ENCODE measurements at regions not wholly inside any gene's neighbourhood (a gene's known extent, or its start where the extent isn't known, plus 50 kb on each side); places are given as distances from the start of the nearest gene placed in this dataset.

DNA sequence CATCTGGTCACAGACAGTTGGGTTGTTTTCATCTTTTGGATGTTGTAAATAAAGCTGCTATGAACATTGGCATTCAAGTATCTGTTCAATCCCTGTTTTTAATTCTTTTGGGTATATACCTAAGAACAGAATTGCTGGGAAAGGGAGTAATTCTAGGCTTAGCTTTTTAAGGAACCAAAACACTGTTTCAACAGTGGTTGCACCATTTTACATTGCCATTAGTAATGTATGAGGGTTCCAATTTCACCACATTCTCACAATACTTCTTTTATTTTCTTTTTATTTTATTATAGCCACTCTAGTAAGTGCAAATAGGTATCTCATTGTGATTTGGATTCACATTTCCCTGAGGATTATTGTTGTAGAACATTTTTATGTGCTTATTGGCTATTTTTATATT, 108.9 kb upstream of the GLS start:
- peaks cover 21% of the 10 kb centered on the region for H3K9me3 Mint-ChIP-seq
- H3K27me3 Mint-ChIP-seq (ENCODE audit: low read depth), result no peaks in the 10 kb centered on the region
- H3K4me1 Mint-ChIP-seq, result peaks cover 16% of the 10 kb centered on the region
- H3K36me3 Mint-ChIP-seq, result peaks cover 3% of the 10 kb centered on the region
- no peak overlapping the region for H3K27ac Mint-ChIP-seq
- H3K4me3 Mint-ChIP-seq, result no peak overlapping the region
- no peak for TF ChIP-seq CTCF (IDR thresholded peaks at IDR 0.05; ENCODE audit: unreplicated experiment)
- DNase-seq (ENCODE audit: low spot score in 2 of 2, unreplicated experiment in 2 of 2), result no peak

GRCh38 chr2:190780594-190780993, 100.0 kb upstream of the GLS start:
- Mint-ChIP-seq H3K27me3 (ENCODE audit: low read depth) (no peaks in the 10 kb centered on the region), H3K4me1 (peaks cover 7% of the 10 kb centered on the region), H3K4me3 (no peak overlapping the region), H3K9me3 (peaks cover 22% of the 10 kb centered on the region), H3K27ac (no peak overlapping the region), H3K36me3 (peaks cover 3% of the 10 kb centered on the region)
- TF ChIP-seq CTCF (IDR thresholded peaks at IDR 0.05; ENCODE audit: unreplicated experiment), result no peak
- no peak for DNase-seq (ENCODE audit: low spot score in 2 of 2, unreplicated experiment in 2 of 2)

GRCh38 chr2:190781604-190782198, 98.9 kb upstream of the GLS start:
- H3K4me3 Mint-ChIP-seq, result no peak overlapping the region
- peaks cover 16% of the 10 kb centered on the region for H3K4me1 Mint-ChIP-seq
- DNase-seq (ENCODE audit: low spot score in 2 of 2, unreplicated experiment in 2 of 2), result peak in 1 of 2 experiments; percentile 50
- TF ChIP-seq CTCF (IDR thresholded peaks at IDR 0.05; ENCODE audit: unreplicated experiment), result peak; percentile 79
- H3K27me3 Mint-ChIP-seq (ENCODE audit: low read depth), result no peaks in the 10 kb centered on the region
- H3K9me3 Mint-ChIP-seq, result peaks cover 11% of the 10 kb centered on the region
- H3K36me3 Mint-ChIP-seq, result peaks cover 3% of the 10 kb centered on the region
- H3K27ac Mint-ChIP-seq, result no peak overlapping the region

DNA sequence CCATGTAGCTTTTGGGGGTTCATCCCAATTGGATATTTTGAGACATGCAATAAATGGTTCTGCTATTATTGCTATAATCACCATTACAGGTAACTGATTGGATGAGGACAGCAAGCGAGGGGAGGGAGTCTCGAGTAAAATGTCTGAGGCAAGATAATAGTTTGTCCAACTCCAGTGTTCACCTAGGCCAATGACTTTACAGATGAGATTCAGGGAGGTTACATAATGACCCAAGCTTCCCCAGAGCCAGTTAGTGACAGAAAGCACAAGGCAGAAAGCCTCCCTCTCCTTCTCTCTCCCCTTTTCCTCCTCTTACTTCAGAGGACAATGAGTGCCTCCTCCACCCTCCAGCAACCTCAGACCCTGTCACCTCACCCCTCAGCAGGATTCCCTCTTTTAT, 98.4 kb upstream of the GLS start:
- Mint-ChIP-seq H3K4me3 (no peak overlapping the region), H3K27me3 (ENCODE audit: low read depth) (no peaks in the 10 kb centered on the region), H3K9me3 (peaks cover 8% of the 10 kb centered on the region), H3K4me1 (peaks cover 19% of the 10 kb centered on the region), H3K27ac (no peak overlapping the region), H3K36me3 (no peaks in the 10 kb centered on the region)
- no peak for DNase-seq (ENCODE audit: low spot score in 2 of 2, unreplicated experiment in 2 of 2)
- no peak for TF ChIP-seq CTCF (IDR thresholded peaks at IDR 0.05; ENCODE audit: unreplicated experiment)

DNA sequence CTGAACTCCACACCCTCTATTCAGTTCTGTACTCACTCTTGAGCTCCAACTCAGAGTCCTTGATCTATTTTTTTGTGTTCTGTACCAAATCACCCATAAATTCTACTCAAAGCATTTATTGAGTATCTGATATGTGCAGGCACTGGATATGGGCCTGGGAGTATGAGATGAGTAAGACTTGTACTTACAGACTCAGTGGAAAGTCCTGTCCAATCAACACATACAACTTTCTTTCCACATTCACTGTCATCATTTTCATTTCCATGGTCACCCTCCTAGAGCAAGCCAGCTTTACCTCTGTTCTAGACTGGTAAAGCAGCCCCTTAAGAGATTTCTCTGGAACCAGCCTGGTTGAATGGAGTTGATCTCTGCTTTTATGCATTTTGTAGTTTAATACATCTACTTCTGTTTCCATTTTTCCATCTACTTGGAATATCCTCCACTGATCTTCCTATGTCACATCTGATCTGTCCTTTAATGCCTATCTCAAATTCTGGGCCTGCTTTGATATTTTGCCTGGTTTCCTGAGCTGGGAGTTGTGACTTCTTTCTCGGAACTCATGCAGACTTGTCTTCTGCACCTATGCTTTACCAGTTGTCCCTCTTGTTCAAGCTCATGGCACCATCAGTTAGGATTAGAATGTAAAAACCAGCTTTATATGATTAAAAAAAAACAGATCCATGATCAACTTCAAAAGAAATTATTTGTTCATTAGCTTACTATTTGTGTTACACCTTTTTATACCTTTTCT, 96.9 kb upstream of the GLS start:
- Mint-ChIP-seq H3K4me1 (peaks cover 30% of the 10 kb centered on the region), H3K9me3 (peaks cover 8% of the 10 kb centered on the region), H3K27ac (no peak overlapping the region), H3K36me3 (no peaks in the 10 kb centered on the region), H3K4me3 (no peak overlapping the region), H3K27me3 (ENCODE audit: low read depth) (no peaks in the 10 kb centered on the region)
- TF ChIP-seq CTCF (IDR thresholded peaks at IDR 0.05; ENCODE audit: unreplicated experiment), result no peak
- DNase-seq (ENCODE audit: low spot score in 2 of 2, unreplicated experiment in 2 of 2), result no peak
